RWPE1 (cell line): ENCODE measurements at regions not wholly inside any gene's neighbourhood (a gene's known extent, or its start where the extent isn't known, plus 50 kb on each side); places are given as distances from the start of the nearest gene placed in this dataset.

Experiments used
- CTCF ChIA-PET: fragments of 350-600 bp; sonication (Branson Sonifier 250); formaldehyde crosslinking; extraction: SDS; loops from one replicate; lab custom pipeline; 2021; lab: Yijun Ruan, JAX
- POLR2A ChIA-PET: fragments of 400-600 bp; formaldehyde crosslinking; extraction: SDS; loops from one replicate; lab custom pipeline; 2020; ENCODE audit warnings: antibody characterized with exemption; ENCODE audit not compliant: low non-redundant PET; lab: Yijun Ruan, JAX
- DNase-seq: peaks from one replicate; pipeline ENCODE4 v3.0.0; 2012; ENCODE audit warnings: low spot score
- H3K27ac ChIP-seq: fragments of 450-650 bp; 2 replicates; pipeline ENCODE4 v1.5.1; 2017
- CTCF ChIP-seq: fragments of 450-650 bp; conservative IDR thresholded peaks from 2 replicates; pipeline ENCODE4 v1.5.1; 2017; ENCODE audit warnings: low read depth, mild to moderate bottlenecking

GRCh38 chr13:21767032-21767431, 96.2 kb downstream of the FGF9 start:
- no peak for TF ChIP-seq CTCF
- ChIA-PET CTCF (interaction anchor here (0.6 kb wide), 1 partner anchor 323 kb away, joined by 5 read pairs; no protein-coding TSS in a partner anchor), POLR2A (no interaction called here)
- H3K27ac ChIP-seq: no peak overlapping the region
- DNase-seq: no peak

GRCh38 chr13:21771075-21771474, 100.2 kb downstream of the FGF9 start:
- no peak for DNase-seq
- TF ChIP-seq CTCF: no peak
- POLR2A ChIA-PET: no interaction called here
- CTCF ChIA-PET: interaction anchor here (0.6 kb wide), 1 partner anchor 97 kb away, joined by 3 read pairs; no protein-coding TSS in a partner anchor
- H3K27ac ChIP-seq: no peak overlapping the region

GRCh38 chr13:21777166-21777565, 106.3 kb downstream of the FGF9 start:
- H3K27ac ChIP-seq: no peak overlapping the region
- ChIA-PET CTCF (no interaction called here), POLR2A (no interaction called here)
- no peak for DNase-seq
- TF ChIP-seq CTCF: no peak

GRCh38 chr13:21777813-21778212, 106.9 kb downstream of the FGF9 start:
- no peak overlapping the region for H3K27ac ChIP-seq
- no peak for TF ChIP-seq CTCF
- no peak for DNase-seq
- ChIA-PET CTCF (no interaction called here), POLR2A (no interaction called here)

- no peak overlapping the region for H3K27ac ChIP-seq
- ChIA-PET CTCF (interaction anchor here (0.6 kb wide), 2 partner anchors 542 to 1015 kb away, joined by 3 read pairs; no protein-coding TSS in a partner anchor), POLR2A (no interaction called here)
- no peak for DNase-seq
- no peak for TF ChIP-seq CTCF
These were observed 111.9 kb downstream of the FGF9 start for GRCh38 chr13:21782736-21783135.

- H3K27ac ChIP-seq: no peak overlapping the region
- DNase-seq: no peak
- ChIA-PET CTCF (no interaction called here), POLR2A (no interaction called here)
- no peak for TF ChIP-seq CTCF
These were observed 115.1 kb downstream of the FGF9 start for GRCh38 chr13:21785990-21786389.
